HL-60 (cell line): ENCODE measurements at regions not wholly inside any gene's neighbourhood (a gene's known extent, or its start where the extent isn't known, plus 50 kb on each side); places are given as distances from the start of the nearest gene placed in this dataset.
"Not testable (repeated sequence)": the region's sequence is repeated elsewhere in the genome, so short reads cannot be mapped to it uniquely, and the experiment has no call there.

Experiments used
- DNase-seq, 2 experiments: peaks; one replicate each; pipeline ENCODE4 v3.0.0-alpha.2; 2010 to 2020; ENCODE audit warnings: low read depth in 1 of 2, low spot score in 1 of 2
- H3K27ac ChIP-seq: fragments of 250-450 bp; sonication (Bioruptor Pico); replicated peaks from 2 replicates; pipeline ENCODE4 v1.5.1; 2020; ENCODE audit warnings: mild to moderate bottlenecking, moderate library complexity
- H3K27me3 ChIP-seq: fragments of 250-450 bp; sonication (Bioruptor Pico); 2 replicates; pipeline ENCODE4 v1.5.1; 2021; ENCODE audit warnings: mild to moderate bottlenecking, moderate library complexity; ENCODE audit not compliant: insufficient read depth, poor library complexity, severe bottlenecking
- H3K4me3 ChIP-seq: replicated peaks from 2 replicates; pipeline ENCODE4 v1.5.1; 2011; ENCODE audit warnings: mild to moderate bottlenecking, control low read depth, low read length; ENCODE audit not compliant: insufficient read depth
- GABPA ChIP-seq: IDR thresholded peaks from 2 replicates; pipeline ENCODE4 v1.6.1; 2012; ENCODE audit warnings: low read depth
- POLR2AphosphoS5 ChIP-seq: IDR thresholded peaks from 2 replicates; pipeline ENCODE4 v1.6.1; 2012; ENCODE audit warnings: low read depth
- SPI1 ChIP-seq: IDR thresholded peaks from 2 replicates; pipeline ENCODE4 v1.6.1; 2012; ENCODE audit warnings: low read depth, mild to moderate bottlenecking, borderline replicate concordance
- TF ChIP-seq, protein P1 (sequence below): IDR thresholded peaks from 2 replicates; pipeline ENCODE4 v1.6.1; 2012; ENCODE audit warnings: low read depth; ENCODE audit not compliant: insufficient replicate concordance
- TF ChIP-seq, protein P2 (sequence below): IDR thresholded peaks from one replicate; pipeline ENCODE4 v1.5.1; 2011; ENCODE audit warnings: low read length, control low read depth, inconsistent platforms; ENCODE audit not compliant: insufficient read depth

DNA sequence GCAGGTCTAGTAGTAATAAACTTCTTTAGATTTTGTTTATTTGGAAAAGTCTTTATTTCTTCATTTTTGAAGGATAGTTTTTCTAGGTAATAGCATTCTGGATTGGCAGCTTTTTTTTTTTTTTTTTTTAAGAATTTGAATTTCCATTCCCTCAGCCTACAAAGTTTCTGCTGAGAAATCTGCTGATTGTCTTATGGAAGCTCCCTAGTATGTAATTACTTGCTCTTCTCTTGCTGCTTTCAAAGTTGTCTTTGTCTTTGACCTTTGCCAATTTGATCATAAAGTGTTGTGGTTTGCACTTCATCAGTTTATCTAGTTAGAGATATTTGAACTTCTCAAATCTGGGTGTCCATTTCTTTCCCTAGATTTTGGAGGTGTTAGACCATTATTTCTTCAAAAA, 82.2 kb upstream of the GMDS start:
- no peak for DNase-seq
- TF ChIP-seq GABPA (no peak), SPI1 (no peak), POLR2AphosphoS5 (no peak)
- TF ChIP-seq, protein P1, sequence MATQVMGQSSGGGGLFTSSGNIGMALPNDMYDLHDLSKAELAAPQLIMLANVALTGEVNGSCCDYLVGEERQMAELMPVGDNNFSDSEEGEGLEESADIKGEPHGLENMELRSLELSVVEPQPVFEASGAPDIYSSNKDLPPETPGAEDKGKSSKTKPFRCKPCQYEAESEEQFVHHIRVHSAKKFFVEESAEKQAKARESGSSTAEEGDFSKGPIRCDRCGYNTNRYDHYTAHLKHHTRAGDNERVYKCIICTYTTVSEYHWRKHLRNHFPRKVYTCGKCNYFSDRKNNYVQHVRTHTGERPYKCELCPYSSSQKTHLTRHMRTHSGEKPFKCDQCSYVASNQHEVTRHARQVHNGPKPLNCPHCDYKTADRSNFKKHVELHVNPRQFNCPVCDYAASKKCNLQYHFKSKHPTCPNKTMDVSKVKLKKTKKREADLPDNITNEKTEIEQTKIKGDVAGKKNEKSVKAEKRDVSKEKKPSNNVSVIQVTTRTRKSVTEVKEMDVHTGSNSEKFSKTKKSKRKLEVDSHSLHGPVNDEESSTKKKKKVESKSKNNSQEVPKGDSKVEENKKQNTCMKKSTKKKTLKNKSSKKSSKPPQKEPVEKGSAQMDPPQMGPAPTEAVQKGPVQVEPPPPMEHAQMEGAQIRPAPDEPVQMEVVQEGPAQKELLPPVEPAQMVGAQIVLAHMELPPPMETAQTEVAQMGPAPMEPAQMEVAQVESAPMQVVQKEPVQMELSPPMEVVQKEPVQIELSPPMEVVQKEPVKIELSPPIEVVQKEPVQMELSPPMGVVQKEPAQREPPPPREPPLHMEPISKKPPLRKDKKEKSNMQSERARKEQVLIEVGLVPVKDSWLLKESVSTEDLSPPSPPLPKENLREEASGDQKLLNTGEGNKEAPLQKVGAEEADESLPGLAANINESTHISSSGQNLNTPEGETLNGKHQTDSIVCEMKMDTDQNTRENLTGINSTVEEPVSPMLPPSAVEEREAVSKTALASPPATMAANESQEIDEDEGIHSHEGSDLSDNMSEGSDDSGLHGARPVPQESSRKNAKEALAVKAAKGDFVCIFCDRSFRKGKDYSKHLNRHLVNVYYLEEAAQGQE, result no peak
- TF ChIP-seq, protein P2, sequence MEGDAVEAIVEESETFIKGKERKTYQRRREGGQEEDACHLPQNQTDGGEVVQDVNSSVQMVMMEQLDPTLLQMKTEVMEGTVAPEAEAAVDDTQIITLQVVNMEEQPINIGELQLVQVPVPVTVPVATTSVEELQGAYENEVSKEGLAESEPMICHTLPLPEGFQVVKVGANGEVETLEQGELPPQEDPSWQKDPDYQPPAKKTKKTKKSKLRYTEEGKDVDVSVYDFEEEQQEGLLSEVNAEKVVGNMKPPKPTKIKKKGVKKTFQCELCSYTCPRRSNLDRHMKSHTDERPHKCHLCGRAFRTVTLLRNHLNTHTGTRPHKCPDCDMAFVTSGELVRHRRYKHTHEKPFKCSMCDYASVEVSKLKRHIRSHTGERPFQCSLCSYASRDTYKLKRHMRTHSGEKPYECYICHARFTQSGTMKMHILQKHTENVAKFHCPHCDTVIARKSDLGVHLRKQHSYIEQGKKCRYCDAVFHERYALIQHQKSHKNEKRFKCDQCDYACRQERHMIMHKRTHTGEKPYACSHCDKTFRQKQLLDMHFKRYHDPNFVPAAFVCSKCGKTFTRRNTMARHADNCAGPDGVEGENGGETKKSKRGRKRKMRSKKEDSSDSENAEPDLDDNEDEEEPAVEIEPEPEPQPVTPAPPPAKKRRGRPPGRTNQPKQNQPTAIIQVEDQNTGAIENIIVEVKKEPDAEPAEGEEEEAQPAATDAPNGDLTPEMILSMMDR, result no peak
- H3K27ac ChIP-seq, result no peak overlapping the region
- no peak overlapping the region for H3K4me3 ChIP-seq
- H3K27me3 ChIP-seq, result no peaks in the 10 kb centered on the region

DNA sequence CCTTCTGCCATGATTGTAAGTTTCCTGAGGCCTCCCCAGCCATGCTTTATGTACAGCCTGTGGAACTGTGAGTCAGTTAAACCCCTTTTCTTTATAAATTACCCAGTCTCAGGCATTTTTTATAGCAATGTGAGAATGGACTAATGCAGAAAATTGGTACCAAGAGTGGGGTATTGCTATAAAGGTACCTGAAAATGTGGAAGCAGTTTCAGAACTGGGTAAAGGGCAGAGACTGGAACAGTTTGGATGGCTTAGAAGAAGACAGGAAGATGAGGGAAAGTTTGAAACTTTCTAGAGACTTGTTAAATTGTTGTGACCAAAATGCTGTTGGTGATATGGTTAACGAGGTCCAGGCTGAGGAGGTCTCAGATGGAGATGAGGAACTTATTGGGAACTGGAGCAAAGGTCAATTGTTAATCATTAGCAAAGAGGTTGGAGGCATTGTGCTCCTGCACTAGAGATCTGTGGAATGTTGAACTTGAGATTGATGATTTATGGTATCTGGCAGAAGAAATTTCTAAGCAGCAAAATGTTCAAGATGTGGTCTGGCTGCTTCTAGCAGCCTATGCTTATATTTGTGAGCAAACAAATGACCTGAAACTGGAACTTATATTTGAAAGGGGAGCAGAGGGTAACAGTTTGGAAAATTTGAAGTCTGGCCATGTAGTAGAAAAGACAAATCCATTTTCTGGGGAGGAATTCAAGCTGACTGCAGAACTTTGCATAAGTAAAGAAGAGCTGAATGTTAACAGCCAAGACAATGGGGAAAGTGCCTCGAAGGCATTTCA, 79.0 kb upstream of the GMDS start:
- no peak for DNase-seq
- Histone ChIP-seq H3K4me3 (no peak overlapping the region), H3K27ac (no peak overlapping the region), H3K27me3 (no peaks in the 10 kb centered on the region)
- TF ChIP-seq, protein P2, result no peak
- TF ChIP-seq POLR2AphosphoS5 (no peak), SPI1 (no peak)
- TF ChIP-seq, protein P1, result no peak

DNA sequence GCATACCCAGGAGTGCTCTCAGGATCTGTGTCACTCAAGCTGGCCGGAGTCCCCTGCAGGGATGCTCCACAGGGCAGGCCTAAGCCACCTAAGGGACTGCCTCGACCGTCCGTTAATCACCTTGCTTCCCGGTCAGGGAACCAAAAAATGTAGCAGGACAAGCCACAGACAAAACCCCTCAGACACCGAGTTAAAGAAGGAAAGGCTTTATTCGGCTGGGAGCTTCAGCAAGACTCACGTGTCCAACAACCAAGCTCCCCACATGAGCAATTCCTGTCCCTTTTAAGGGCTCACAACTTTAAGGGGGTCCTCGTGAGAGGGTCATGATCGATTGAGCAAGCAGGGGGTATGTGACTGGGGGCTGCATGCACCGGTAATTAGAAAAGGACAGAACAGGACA, 72.1 kb upstream of the GMDS start:
- not testable (repeated sequence) for DNase-seq, H3K4me3 ChIP-seq, H3K27me3 ChIP-seq, H3K27ac ChIP-seq

DNA sequence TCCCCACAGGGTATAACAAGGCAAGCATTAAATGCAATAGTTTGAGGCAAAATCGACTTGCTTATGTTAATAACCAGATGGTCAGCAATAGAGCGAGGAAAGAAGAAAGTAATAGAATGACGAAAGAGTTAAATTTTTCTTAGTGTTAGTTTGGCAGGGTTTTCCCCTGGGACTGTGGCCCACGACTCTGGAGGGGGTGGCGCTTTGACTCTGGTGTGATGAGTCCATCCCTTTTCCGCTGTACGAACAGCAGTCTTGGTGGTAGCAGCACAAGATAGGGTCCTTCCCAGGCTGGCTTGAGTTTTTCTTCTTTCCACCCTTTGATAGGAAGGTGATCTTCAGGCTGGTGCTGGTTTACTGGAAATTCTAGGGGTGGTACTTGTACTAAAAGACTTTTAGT, 69.2 kb upstream of the GMDS start:
- H3K27ac ChIP-seq, result no peak overlapping the region
- no peak for DNase-seq
- H3K4me3 ChIP-seq, result no peak overlapping the region
- TF ChIP-seq GABPA (no peak), POLR2AphosphoS5 (no peak)
- TF ChIP-seq, protein P1, result no peak
- TF ChIP-seq, protein P2, result no peak
- H3K27me3 ChIP-seq, result no peaks in the 10 kb centered on the region
